Esophagus muscularis mucosa (tissue), 4 donors: ENCODE measurements at regions not wholly inside any gene's neighbourhood (a gene's known extent, or its start where the extent isn't known, plus 50 kb on each side); places are given as distances from the start of the nearest gene placed in this dataset.
"Not testable (repeated sequence)": the region's sequence is repeated elsewhere in the genome, so short reads cannot be mapped to it uniquely, and the experiment has no call there.

Source experiments
- DNase-seq: peaks from one replicate; pipeline ENCODE4 v3.0.0-alpha.2; 2017; ENCODE audit errors: extremely low spot score
- H3K27ac ChIP-seq, 4 donors: fragments of 200-600 bp; sonication (generic); replicated peaks in 1 of 4; 1 replicate in 3 of 4; 2 replicates in 1 of 4; pipeline ENCODE4 v1.5.1; 2016 to 2019; ENCODE audit warnings: mild to moderate bottlenecking in 1 of 4
- H3K27me3 ChIP-seq, 4 donors: fragments of 200-600 bp; sonication (generic); one replicate each; pipeline versions ENCODE4 v1.5.1 to v1.6.0; 2016 to 2019
- H3K36me3 ChIP-seq, 4 donors: fragments of 200-600 bp; sonication (generic); one replicate each; pipeline ENCODE4 v1.5.1; 2016 to 2019
- H3K4me1 ChIP-seq, 4 donors: fragments of 200-600 bp; sonication (generic); one replicate each; pipeline ENCODE4 v1.5.1; 2016 to 2019
- H3K4me3 ChIP-seq, 4 donors: fragments of 200-600 bp; sonication (generic); 1 replicate in 2 of 4; 2 replicates in 2 of 4; pipeline ENCODE4 v1.5.1; 2016 to 2019; ENCODE audit warnings: mild to moderate bottlenecking in 4 of 4, moderate library complexity in 1 of 4
- H3K9me3 ChIP-seq, 4 donors: fragments of 200-600 bp; sonication (generic); 1 replicate in 3 of 4; 2 replicates in 1 of 4; pipeline ENCODE4 v1.5.1; 2016 to 2019
- CTCF ChIP-seq, 3 experiments: fragments of 200-600 bp in 2 of 3; fragments of 450-650 bp in 1 of 3; sonication (generic) in 2 of 3; IDR thresholded peaks; one replicate each; pipeline ENCODE4 v1.5.1; 2017 to 2019; ENCODE audit warnings: antibody characterized with exemption in 3 of 3, mild to moderate bottlenecking in 2 of 3, moderate library complexity in 1 of 3
- EP300 ChIP-seq: sonication (generic); formaldehyde crosslinking; IDR thresholded peaks from one replicate; pipeline ENCODE4 v1.6.1; 2017; ENCODE audit warnings: antibody characterized with exemption
- POLR2A ChIP-seq: fragments of 450-650 bp; IDR thresholded peaks from one replicate; pipeline ENCODE4 v1.6.1; 2017; ENCODE audit warnings: antibody characterized with exemption, moderate library complexity, mild to moderate bottlenecking, low read depth
- POLR2AphosphoS5 ChIP-seq, 2 donors: sonication (generic); formaldehyde crosslinking; IDR thresholded peaks; one replicate each; pipeline ENCODE4 v1.6.1; 2017; ENCODE audit warnings: antibody characterized with exemption in 2 of 2
- WGBS: methylation state at CpG from one replicate; pipeline ENCODE4 v1.1.5; 2018; 5-methylcytosine and 5-hydroxymethylcytosine counted together
- intact Hi-C: fragments of 100-400 bp; cut with DNase I; formaldehyde crosslinking; loops from one replicate; pipeline ENCODE4 v1.15.1; 2023

GRCh38 chr2:64250063-64250462 is 105.8 kb upstream of the PELI1 start:
- peaks cover 0 to 11% (median 2%) of the 10 kb centered on the region in 4 donors for H3K4me1 ChIP-seq
- H3K36me3 ChIP-seq = no peaks in the 10 kb centered on the region
- intact Hi-C loops = no loop called here
- H3K27ac ChIP-seq = no peak overlapping the region
- TF ChIP-seq POLR2A (no peak), EP300 (no peak), CTCF (IDR thresholded peaks at IDR 0.05) (no peak), POLR2AphosphoS5 (IDR thresholded peaks at IDR 0.05) (no peak)
- WGBS = 87% methylated on average over 2 of the region's 2 CpGs
- no peak overlapping the region for H3K4me3 ChIP-seq
- H3K9me3 ChIP-seq = no peaks in the 10 kb centered on the region
- no peak for DNase-seq
- H3K27me3 ChIP-seq = no peaks in the 10 kb centered on the region

- Histone ChIP-seq H3K4me3 (no peak overlapping the region), H3K4me1 (peaks cover 0 to 11% (median 2%) of the 10 kb centered on the region in 4 donors), H3K27me3 (no peaks in the 10 kb centered on the region), H3K9me3 (no peaks in the 10 kb centered on the region), H3K27ac (no peak overlapping the region), H3K36me3 (no peaks in the 10 kb centered on the region)
- no peak for DNase-seq
- 90% methylated on average over 7 of the region's 7 CpGs for WGBS
- intact Hi-C loops = no loop called here
- TF ChIP-seq EP300 = no peak
- TF ChIP-seq POLR2AphosphoS5 (IDR thresholded peaks at IDR 0.05) = no peak
- TF ChIP-seq CTCF (IDR thresholded peaks at IDR 0.05) = no peak
- TF ChIP-seq POLR2A = no peak
Observed at GRCh38 chr2:64250751-64251423, 106.7 kb upstream of the PELI1 start.

- DNase-seq = no peak
- intact Hi-C loops = no loop called here
- Histone ChIP-seq H3K4me3 (no peak overlapping the region), H3K9me3 (no peaks in the 10 kb centered on the region), H3K27ac (no peak overlapping the region), H3K4me1 (peaks cover 0 to 9% (median 2%) of the 10 kb centered on the region in 4 donors), H3K36me3 (no peaks in the 10 kb centered on the region), H3K27me3 (no peaks in the 10 kb centered on the region)
- WGBS = 79% methylated on average over 5 of the region's 5 CpGs
- TF ChIP-seq POLR2AphosphoS5 (IDR thresholded peaks at IDR 0.05) (no peak), POLR2A (no peak), EP300 (no peak), CTCF (IDR thresholded peaks at IDR 0.05) (no peak)
Observed at GRCh38 chr2:64251497-64252250, 107.5 kb upstream of the PELI1 start.

- H3K9me3 ChIP-seq, intact Hi-C loops: not testable (repeated sequence)
- 96% methylated on average over 11 of the region's 11 CpGs for WGBS
Observed at GRCh38 chr2:64252251-64252978, 108.2 kb upstream of the PELI1 start.

GRCh38 chr2:64253421-64253820 is 109.2 kb upstream of the PELI1 start:
- DNase-seq = not testable (repeated sequence)
- 95% methylated on average over 9 of the region's 9 CpGs for WGBS

More at GRCh38 chr2:64252251-64252978, 108.2 kb upstream of the PELI1 start:
- not testable (repeated sequence) for H3K36me3 ChIP-seq, H3K4me1 ChIP-seq, H3K4me3 ChIP-seq, DNase-seq, H3K27ac ChIP-seq, H3K27me3 ChIP-seq

More at GRCh38 chr2:64253421-64253820, 109.2 kb upstream of the PELI1 start:
- H3K4me3 ChIP-seq, intact Hi-C loops, H3K9me3 ChIP-seq, H3K4me1 ChIP-seq, H3K36me3 ChIP-seq, H3K27ac ChIP-seq, H3K27me3 ChIP-seq: not testable (repeated sequence)
